Activated CD8-positive, alpha-beta T cell treated with anti-CD3 and anti-CD28 coated beads for 36 hours (primary cell): ENCODE measurements at regions not wholly inside any gene's neighbourhood (a gene's known extent, or its start where the extent isn't known, plus 50 kb on each side); places are given as distances from the start of the nearest gene placed in this dataset.

Experiments
- ATAC-seq: fragments of 200-7000 bp; cut with Tn5 transposase; one replicate; pipeline ENCODE4 v1.10.0; 2021; ENCODE audit warnings: mild to moderate bottlenecking, moderate library complexity
- CTCF ChIA-PET: fragments of 350-600 bp; sonication (Branson Sonifier 250); formaldehyde crosslinking; loops from one replicate; lab custom pipeline; 2021; ENCODE audit warnings: antibody characterized with exemption; lab: Charles Lee
- POLR2A ChIA-PET: fragments of 350-600 bp; sonication (Branson Sonifier 250); formaldehyde crosslinking; loops from one replicate; lab custom pipeline; 2021; ENCODE audit warnings: antibody characterized with exemption; lab: Charles Lee
- DNase-seq: peaks from one replicate; pipeline ENCODE4 v3.0.0-alpha.2; 2020
- H3K27ac Mint-ChIP-seq: one replicate; pipeline ENCODE4 v1.8.0; 2021; ENCODE audit warnings: mild to moderate bottlenecking, mixed read lengths
- H3K27me3 Mint-ChIP-seq: one replicate; pipeline ENCODE4 v1.8.0; 2021; ENCODE audit warnings: mixed read lengths
- H3K36me3 Mint-ChIP-seq: one replicate; pipeline ENCODE4 v1.8.0; 2021; ENCODE audit warnings: low read depth, mixed read lengths
- H3K4me1 Mint-ChIP-seq: one replicate; pipeline ENCODE4 v1.8.0; 2021; ENCODE audit warnings: low read depth, mixed read lengths
- H3K4me3 Mint-ChIP-seq: one replicate; pipeline ENCODE4 v1.8.0; 2021; ENCODE audit warnings: mild to moderate bottlenecking, moderate library complexity, mixed read lengths
- H3K9me3 Mint-ChIP-seq: one replicate; pipeline ENCODE4 v1.8.0; 2021; ENCODE audit warnings: mixed read lengths
- CTCF ChIP-seq: fragments of 200-600 bp; IDR thresholded peaks from one replicate; pipeline ENCODE4 v1.8.0; 2022; ENCODE audit warnings: antibody characterized with exemption, mild to moderate bottlenecking
- intact Hi-C: fragments of 100-400 bp; cut with micrococcal nuclease; formaldehyde crosslinking; loops from one replicate; pipeline ENCODE4 v1.10.0; 2022

- H3K36me3 Mint-ChIP-seq: no peaks in the 10 kb centered on the region
- intact Hi-C loops: no loop called here
- H3K9me3 Mint-ChIP-seq: peaks cover 12% of the 10 kb centered on the region
- H3K27me3 Mint-ChIP-seq: no peaks in the 10 kb centered on the region
- no peak for TF ChIP-seq CTCF
- H3K4me1 Mint-ChIP-seq: peaks cover 12% of the 10 kb centered on the region
- CTCF ChIA-PET: no interaction called here
- DNase-seq: no peak
- POLR2A ChIA-PET: no interaction called here
- no peak overlapping the region for H3K27ac Mint-ChIP-seq
- no peak for ATAC-seq
- H3K4me3 Mint-ChIP-seq: no peak overlapping the region
Measured at GRCh38 chr7:69184339-69184738, 413.9 kb upstream of the AUTS2 start.

- no peak for DNase-seq
- ChIA-PET CTCF (no interaction called here), POLR2A (no interaction called here)
- H3K4me3 Mint-ChIP-seq: no peak overlapping the region
- no peaks in the 10 kb centered on the region for H3K36me3 Mint-ChIP-seq
- no peak for TF ChIP-seq CTCF
- H3K4me1 Mint-ChIP-seq: peaks cover 12% of the 10 kb centered on the region
- peaks cover 12% of the 10 kb centered on the region for H3K9me3 Mint-ChIP-seq
- intact Hi-C loops: no loop called here
- no peak for ATAC-seq
- no peak overlapping the region for H3K27ac Mint-ChIP-seq
- H3K27me3 Mint-ChIP-seq: no peaks in the 10 kb centered on the region
Measured at GRCh38 chr7:69185170-69185569, 413.1 kb upstream of the AUTS2 start.

GRCh38 chr7:69186974-69187373 lies 411.3 kb upstream of the AUTS2 start:
- intact Hi-C loops: no loop called here
- CTCF ChIA-PET: no interaction called here
- no peaks in the 10 kb centered on the region for H3K27me3 Mint-ChIP-seq

DNA sequence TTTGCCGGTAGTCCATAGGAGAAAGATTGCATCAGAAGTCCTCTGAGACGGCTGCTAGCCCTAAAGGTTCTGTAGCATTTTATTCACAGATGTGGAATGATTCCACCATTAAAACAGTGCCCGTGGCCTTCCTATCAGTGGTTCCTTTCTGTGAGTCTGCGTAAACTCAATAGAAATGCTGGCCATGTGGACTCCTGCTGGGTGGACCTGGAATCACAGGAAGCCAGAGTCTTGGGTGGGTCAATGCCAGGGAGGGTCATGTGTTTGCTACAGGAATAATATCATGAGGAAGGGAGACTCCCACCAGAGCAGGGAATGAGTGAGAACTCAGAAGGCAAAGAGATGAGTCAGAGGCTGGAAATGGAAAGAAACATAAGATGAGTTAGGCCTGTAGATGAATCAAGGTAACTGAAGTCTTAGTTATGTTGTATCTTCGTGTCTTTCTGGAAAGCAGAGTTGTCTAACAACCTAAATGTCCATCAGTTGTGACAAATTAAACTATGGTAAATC lies 410.4 kb upstream of the AUTS2 start:
- ATAC-seq (no peak), DNase-seq (no peak)
- ChIA-PET POLR2A (no interaction called here), CTCF (no interaction called here)
- H3K36me3 Mint-ChIP-seq: no peaks in the 10 kb centered on the region
- H3K4me3 Mint-ChIP-seq: no peak overlapping the region
- TF ChIP-seq CTCF: no peak
- H3K27me3 Mint-ChIP-seq: no peaks in the 10 kb centered on the region
- H3K9me3 Mint-ChIP-seq: peaks cover 10% of the 10 kb centered on the region
- intact Hi-C loops: no loop called here
- peaks cover 5% of the 10 kb centered on the region for H3K4me1 Mint-ChIP-seq
- no peak overlapping the region for H3K27ac Mint-ChIP-seq

More at GRCh38 chr7:69186974-69187373, 411.3 kb upstream of the AUTS2 start:
- no peak for ATAC-seq
- no peak for TF ChIP-seq CTCF
- Mint-ChIP-seq H3K9me3 (peaks cover 14% of the 10 kb centered on the region), H3K4me1 (peaks cover 10% of the 10 kb centered on the region), H3K27ac (no peak overlapping the region), H3K36me3 (no peaks in the 10 kb centered on the region), H3K4me3 (no peak overlapping the region)
- DNase-seq: no peak
- POLR2A ChIA-PET: no interaction called here

- Mint-ChIP-seq H3K4me1 (peaks cover 1% of the 10 kb centered on the region), H3K27me3 (no peaks in the 10 kb centered on the region), H3K9me3 (peaks cover 13% of the 10 kb centered on the region), H3K4me3 (no peak overlapping the region), H3K27ac (no peak overlapping the region), H3K36me3 (no peaks in the 10 kb centered on the region)
- no peak for DNase-seq
- no peak for ATAC-seq
- intact Hi-C loops: no loop called here
- ChIA-PET POLR2A (no interaction called here), CTCF (no interaction called here)
- TF ChIP-seq CTCF: no peak
Measured at GRCh38 chr7:69189406-69189805, 408.9 kb upstream of the AUTS2 start.
